ENCODE measurements at regions not wholly inside any gene's neighbourhood (a gene's known extent, or its start where the extent isn't known, plus 50 kb on each side); places are given as distances from the start of the nearest gene placed in this dataset.
A peak's percentile ranks its signal among the peaks of the same experiment; 100 is the strongest.
"Not testable (repeated sequence)": the region's sequence is repeated elsewhere in the genome, so short reads cannot be mapped to it uniquely, and the experiment has no call there.

DNA sequence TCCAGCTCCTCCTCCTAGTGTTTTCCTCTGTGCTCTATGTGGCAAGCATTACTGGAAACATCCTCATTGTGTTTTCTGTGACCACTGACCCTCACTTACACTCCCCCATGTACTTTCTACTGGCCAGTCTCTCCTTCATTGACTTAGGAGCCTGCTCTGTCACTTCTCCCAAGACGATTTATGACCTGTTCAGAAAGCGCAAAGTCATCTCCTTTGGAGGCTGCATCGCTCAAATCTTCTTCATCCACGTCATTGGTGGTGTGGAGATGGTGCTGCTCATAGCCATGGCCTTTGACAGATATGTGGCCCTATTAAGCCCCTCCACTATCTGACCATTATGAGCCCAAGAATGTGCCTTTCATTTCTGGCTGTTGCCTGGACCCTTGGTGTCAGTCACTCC is 64.0 kb downstream of the OR4F15 start:
- DNase-seq (ENCODE audit: low spot score); in situ Hi-C loops (cut with MboI; ENCODE audit: low sequenced_read_pairs, unreplicated experiment): not testable (repeated sequence)

DNA sequence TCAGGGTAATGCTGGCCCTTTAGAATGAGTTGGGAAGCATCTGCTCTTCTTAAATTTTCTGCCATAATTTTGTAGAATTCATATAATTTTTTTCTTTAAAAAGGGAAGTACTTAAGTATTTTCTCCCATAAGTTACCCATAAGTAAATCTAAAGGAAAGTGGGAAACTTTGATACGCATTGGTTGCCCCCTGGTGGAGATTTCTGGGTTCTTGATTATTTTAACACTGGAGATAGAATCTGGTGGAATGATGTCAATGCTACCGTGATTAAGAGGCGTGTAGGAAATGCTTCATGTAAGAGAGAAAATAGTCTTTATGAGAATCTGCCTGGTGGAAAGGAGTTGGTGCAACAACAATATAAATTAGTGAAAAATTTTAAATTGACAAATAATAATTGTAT is 65.6 kb downstream of the OR4F15 start:
- DNase-seq (ENCODE audit: low spot score); in situ Hi-C loops (cut with MboI; ENCODE audit: low sequenced_read_pairs, unreplicated experiment): not testable (repeated sequence)

DNA sequence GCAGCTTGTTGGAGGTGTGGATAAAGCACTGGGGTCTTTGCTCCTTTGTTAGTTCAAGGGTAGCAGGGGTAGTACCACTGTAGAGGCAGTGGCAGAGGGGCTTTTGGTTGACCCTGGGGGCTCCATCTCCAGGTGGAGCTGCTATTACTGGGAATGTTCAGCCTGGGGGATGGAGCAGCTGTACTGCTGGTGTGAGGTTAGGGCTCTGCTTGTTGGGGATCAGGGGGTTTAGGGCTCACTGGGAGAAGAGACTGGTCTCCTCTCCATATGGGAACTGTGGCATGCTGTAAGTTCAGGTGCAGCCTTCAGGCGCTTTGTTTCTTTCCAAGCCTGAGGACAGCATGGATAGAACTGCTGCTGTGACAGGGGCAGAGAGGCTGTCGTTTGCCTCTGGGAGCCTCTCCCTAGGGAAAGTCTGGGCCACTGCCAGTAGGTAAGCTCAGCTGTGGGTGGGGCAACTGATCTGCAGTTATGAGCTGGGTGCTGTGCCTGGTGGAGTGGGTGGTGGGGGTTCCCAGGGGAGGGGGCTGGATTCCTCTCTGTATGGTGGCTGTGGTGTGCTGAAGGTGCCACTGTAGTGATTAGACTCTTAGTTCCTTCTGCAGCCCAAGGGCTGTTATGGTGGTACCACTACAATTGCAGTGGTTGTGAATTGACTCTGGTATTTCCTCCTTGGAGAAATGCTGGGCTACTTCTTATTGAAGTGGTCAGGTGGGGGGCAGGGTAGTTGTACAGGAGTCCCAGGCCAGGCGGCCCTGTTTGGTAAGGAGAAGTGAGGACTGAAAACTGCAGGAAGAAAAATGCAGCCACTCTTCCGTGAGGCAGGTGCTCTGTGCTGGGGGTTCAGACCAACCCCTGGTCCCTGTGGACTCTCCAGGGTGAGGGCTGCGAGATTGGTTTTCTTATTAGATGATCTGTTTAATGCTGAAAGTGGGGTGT is 100.6 kb downstream of the OR4F15 start:
- in situ Hi-C loops (cut with MboI; ENCODE audit: low sequenced_read_pairs, unreplicated experiment); DNase-seq (ENCODE audit: low spot score): not testable (repeated sequence)

DNA sequence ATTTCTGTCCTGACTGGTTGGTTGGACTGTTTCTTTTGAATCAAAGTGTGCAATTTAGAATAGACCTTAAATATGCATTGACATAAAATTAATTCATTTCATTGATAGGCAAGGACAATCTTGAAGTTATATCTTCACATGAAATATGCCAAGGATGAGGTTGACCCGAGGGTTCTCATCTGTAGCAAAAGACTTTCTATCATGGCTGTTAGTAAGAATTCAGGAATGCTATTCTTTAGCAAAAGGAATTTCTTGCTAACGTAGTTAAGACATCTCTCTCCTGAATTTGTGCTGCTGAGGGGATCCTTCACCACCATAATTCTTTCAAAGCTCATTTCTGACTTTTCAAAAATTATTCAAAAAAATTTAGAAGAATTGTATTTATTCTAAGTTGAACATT is 112.6 kb downstream of the OR4F15 start:
- DNase-seq (ENCODE audit: low spot score); in situ Hi-C loops (cut with MboI; ENCODE audit: low sequenced_read_pairs, unreplicated experiment): not testable (repeated sequence)

DNA sequence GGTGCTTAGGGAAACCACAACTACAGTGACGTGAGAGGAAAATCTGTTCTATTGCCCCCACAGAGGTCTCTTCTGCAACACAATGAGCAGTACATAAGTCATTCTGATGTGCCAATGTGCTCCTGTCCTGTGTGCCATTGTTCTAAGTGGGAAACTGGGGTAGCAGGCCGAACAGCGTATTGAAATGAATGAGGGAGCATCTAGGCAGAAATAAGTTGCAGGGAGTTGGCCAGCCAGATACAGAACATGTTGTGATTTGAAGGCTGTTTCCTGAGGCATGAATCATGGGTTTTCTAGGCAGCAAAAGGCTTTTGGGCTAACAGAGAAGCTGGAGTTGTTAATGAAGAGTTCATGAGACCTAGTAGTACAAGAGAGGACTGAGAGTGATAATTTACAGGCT is 122.5 kb downstream of the OR4F15 start:
- in situ Hi-C loops (cut with MboI; ENCODE audit: low sequenced_read_pairs, unreplicated experiment) = not testable (repeated sequence)

DNA sequence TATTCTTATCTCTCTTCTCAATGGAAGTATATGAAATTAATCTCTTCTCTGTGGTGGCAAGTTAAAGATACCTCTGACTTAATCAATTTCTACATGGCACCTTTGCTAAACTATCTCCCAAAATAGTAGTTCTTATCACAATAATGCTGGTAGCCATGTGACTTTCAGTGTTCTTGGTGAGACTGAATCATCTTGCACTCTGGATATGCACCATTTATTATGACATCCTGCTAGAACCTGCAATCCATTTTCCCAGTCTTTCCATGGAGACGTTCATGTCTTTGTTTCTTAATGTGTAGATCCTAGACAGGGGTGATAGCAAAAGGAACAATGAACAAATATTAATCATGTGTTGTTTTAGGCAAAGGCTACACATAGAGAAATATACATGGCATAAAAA is 125.4 kb downstream of the OR4F15 start:
- DNase-seq (ENCODE audit: low spot score); in situ Hi-C loops (cut with MboI; ENCODE audit: low sequenced_read_pairs, unreplicated experiment): not testable (repeated sequence)

More for the DNA sequence above, 122.5 kb downstream of the OR4F15 start:
- DNase-seq (ENCODE audit: low spot score) = not testable (repeated sequence)

DNA sequence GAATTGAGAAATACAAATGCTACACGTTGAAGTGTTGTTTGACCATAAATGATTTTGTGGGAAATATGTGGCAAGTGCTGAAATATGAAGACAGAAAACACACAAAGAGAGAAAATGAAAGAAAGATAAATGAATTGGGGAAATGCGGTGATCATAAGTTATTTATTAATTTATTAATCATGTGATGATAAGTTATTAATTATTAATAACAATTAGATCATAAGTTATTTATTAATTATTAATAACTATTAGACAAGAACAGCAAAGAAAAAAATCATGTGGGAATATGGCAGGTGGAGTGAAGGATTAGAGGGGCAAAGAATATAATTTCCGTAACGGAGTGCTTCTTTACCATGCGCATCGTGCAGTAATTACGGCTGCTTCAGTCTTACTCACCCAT is 126.6 kb downstream of the OR4F15 start:
- in situ Hi-C loops (cut with MboI; ENCODE audit: low sequenced_read_pairs, unreplicated experiment); DNase-seq (ENCODE audit: low spot score): not testable (repeated sequence)

DNA sequence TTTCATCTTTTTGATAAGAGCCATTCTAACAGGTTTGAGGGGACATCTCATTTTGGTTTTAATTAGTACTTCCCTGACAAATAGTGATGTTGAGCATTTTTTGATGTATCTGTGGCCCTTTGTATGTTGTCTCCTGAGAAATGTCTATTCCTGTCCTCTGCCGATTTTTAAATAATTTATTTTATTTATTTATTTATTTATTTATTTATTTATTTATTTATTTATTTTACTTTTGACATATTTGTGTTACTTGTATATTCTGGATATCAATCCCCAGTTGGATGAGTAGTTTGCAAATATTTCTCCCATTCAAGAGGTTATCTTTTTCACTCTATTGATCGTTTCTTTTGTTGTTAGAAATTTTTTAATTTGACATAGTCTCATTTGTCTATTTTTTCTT is 133.9 kb downstream of the OR4F15 start:
- in situ Hi-C loops (cut with MboI; ENCODE audit: low sequenced_read_pairs, unreplicated experiment) = not testable (repeated sequence)

DNA sequence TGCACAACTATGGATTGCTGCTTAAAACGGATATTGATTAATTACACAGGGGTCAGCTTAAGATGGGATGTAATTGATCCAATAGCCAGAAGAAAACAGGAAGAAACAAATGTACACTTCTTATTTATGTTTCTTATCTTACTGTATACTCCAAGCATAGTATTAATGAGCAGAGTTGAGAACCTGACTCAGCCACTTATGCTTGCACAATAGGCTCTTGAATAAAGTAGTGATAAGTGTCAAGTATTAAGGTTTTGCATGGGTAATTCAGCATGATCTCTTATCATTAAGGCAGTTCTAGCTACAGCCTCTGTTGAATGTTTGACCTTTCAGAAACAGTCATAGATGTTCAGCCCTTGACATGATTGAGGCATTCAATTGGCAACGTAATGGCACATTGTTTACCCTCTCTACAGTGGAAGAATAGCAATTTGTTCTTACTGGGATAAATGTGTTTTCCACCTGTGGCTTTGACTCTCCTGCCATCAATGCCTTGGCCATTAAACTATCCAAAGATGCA is 136.5 kb downstream of the OR4F15 start:
- in situ Hi-C loops (cut with MboI; ENCODE audit: low sequenced_read_pairs, unreplicated experiment); DNase-seq (ENCODE audit: low spot score): not testable (repeated sequence)

More for the DNA sequence above, 133.9 kb downstream of the OR4F15 start:
- not testable (repeated sequence) for DNase-seq (ENCODE audit: low spot score)

DNA sequence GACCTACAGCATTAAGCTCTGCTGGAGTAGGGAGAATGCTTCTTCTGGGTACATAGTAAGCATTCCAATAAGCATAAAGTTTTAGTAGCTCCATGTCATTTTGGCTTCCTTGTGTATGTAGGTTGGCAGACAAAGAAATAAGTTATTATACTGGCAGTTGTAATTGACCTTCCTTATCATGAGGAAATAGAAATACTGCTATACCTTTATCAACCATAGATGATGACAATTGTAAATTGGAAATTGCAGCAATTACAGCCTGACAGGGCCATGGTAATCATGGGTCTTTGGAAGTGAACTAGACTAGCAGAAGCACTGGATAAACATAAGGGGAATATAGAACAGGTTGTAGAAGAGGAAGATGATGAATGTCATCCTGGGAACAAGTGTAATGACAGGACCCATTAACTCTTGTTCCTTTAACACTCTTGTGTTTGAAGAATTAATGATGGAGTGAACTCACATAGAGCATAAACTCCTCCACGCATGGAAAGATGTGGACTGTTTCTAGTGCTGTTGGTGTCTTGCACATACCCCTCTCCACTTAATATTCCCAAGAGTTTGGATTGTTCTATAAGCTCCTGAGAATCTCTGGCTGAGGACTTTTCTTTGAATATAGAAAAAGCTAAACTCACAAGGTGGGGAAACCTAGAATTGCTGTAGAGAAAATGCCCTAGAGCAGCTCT is 137.5 kb downstream of the OR4F15 start:
- DNase-seq (ENCODE audit: low spot score); in situ Hi-C loops (cut with MboI; ENCODE audit: low sequenced_read_pairs, unreplicated experiment): not testable (repeated sequence)

DNA sequence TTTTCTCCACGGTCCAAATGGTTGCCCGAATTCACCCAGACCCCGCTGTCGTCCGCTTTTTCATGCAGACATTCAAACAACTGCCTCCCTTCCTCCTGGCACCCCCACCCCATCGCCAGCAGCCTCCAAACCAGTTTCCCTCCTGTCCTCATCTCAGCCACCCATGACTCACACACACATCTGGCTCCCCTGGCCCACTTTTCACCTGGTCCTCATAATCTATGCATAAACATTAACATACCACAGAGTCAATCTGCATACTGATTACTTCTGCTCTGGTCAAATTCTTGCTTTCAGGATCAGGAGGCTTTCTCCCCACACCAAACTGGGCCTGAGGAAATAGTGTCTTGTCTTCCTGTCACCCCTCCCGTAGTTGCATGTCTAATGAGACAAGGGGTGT is 142.0 kb downstream of the OR4F15 start:
- DNase-seq (ENCODE audit: low spot score); in situ Hi-C loops (cut with MboI; ENCODE audit: low sequenced_read_pairs, unreplicated experiment): not testable (repeated sequence)

DNA sequence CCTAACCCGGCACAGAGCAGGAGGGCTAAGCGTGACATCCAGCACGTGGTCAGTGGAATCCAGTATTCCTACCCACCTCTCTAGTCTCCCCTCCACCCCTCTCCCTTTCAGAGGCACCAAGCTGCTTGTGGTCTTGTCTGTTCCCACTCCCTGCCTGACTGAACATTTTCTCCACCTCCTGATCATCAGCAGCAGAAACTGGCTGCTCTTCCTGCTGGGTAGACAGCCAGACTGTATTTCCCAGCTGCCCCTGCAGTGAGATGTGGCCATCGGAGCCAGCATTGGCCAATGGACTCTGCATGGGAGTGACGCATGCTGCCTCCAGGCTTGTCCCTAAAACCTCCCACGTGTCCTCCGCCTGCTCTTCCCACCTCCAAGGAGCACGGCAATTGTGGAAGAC is 143.8 kb downstream of the OR4F15 start:
- in situ Hi-C loops (cut with MboI; ENCODE audit: low sequenced_read_pairs, unreplicated experiment); DNase-seq (ENCODE audit: low spot score): not testable (repeated sequence)

DNA sequence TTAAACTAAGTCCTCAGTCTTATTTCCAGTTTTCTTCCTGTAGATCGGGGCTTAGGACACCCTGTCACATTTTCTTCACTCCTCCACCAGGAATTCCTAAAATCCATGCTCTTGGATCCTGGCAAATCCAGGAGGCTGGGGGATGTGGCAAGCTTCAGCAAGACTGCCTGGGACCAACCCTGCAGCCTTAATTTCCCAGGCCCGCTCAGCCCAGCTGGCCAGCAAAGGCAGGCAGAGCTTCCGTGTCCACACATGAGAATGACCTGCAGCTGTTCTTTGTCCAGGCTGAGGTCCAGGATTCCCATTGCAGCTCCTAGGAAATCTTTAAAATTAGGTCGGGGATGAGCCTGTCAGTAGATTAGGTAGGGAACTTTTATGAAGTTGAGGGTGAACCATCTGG is 146.7 kb downstream of the OR4F15 start:
- in situ Hi-C loops (cut with MboI; ENCODE audit: low sequenced_read_pairs, unreplicated experiment) = not testable (repeated sequence)

DNA sequence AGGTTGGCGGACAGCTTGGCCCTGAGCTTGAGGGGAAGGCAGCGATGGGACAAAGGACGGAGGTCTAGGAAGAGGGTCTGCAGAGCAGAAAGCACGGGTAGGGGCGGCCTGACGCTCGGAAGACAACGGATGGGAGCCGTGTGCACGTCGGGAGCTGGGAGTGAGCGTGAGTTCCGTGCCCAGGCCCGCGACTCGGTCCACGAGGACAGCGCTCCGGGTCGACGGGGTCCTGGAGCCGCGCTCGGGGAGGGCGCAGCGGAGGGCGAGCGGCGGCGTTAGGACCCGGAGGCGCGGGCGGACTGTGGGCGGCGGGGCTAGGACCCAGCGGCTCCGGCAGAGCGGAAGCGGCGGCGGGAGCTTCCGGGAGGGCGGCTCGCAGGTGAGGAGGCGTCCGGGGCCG is 149.3 kb downstream of the OR4F15 start:
- in situ Hi-C loops (cut with MboI; ENCODE audit: low sequenced_read_pairs, unreplicated experiment); DNase-seq (ENCODE audit: low spot score): not testable (repeated sequence)

More for the DNA sequence above, 146.7 kb downstream of the OR4F15 start:
- not testable (repeated sequence) for DNase-seq (ENCODE audit: low spot score)

DNA sequence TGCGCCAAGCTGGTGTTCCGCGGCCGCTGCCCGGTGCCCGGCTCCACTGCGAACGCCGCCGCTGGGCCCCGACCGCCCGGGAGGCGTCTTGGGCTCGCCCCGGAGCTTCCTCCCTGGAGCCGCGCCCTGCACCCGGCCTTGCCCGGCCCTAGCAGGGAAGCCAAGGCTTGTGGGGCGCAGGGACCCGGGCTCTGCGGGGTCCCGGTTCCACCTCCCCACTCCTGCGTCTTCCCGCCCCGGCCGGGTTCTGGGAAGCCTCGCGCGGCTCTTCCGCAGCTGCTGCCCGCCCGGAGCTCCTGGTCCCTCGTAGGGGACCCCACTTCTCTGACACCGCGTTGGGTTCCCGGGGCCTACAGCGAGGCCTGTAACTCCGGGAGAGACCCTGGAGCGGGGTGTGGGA is 149.8 kb downstream of the OR4F15 start:
- in situ Hi-C loops (cut with MboI; ENCODE audit: low sequenced_read_pairs, unreplicated experiment); DNase-seq (ENCODE audit: low spot score): not testable (repeated sequence)

DNA sequence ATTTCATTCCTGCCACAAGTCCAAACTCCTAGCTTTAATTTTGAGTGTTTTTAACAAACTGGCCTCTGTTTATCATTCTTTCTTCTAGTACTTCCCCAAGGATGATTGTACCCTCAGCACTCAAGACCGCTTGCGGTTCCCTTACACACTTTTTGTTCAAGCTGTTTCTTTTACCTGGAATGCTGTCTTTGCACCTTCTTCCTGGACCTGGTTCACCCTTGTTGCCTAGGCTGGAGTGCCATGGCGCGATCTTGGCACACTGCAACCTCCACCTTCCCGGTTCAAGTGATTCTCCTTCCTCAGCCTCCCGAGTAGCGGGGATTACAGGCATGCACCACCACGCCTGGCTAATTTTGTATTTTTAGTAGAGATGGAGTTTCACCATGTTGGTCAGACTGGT is 151.7 kb downstream of the OR4F15 start:
- DNase-seq (ENCODE audit: low spot score); in situ Hi-C loops (cut with MboI; ENCODE audit: low sequenced_read_pairs, unreplicated experiment): not testable (repeated sequence)

DNA sequence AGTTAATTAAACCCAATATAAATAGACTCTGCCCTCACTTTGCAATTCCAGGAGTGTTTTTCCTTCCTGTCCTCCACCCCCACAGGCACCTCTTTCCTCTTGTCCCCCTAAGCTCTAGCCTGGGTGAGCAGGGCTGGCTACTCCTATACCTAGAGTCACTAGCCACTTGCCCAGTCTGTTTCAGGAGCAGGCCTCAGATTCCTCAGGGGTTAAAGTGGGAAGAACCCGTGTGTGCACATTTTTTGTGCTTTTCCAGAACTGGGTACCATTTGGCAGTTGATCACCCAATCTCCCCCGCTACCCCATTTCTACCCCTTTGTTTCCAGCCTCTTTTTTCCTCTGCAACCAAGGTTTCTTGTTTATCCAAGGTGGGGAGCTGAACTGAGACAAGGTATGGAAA is 153.4 kb downstream of the OR4F15 start:
- DNase-seq (ENCODE audit: low spot score); in situ Hi-C loops (cut with MboI; ENCODE audit: low sequenced_read_pairs, unreplicated experiment): not testable (repeated sequence)

DNA sequence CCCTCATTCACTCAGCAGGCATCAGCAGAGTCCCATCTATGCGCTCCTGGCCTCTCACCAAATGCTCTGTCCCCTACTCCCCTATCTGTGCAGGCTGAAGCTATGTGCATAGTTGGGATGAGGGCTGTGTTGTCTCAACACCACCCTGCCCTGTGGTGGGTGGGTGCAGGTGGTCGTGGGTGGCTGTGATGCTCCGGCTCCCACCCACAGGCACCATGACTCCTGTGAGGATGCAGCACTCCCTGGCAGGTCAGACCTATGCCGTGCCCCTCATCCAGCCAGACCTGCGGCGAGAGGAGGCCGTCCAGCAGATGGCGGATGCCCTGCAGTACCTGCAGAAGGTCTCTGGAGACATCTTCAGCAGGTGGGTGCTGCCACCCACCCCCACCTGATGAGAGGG is 153.9 kb downstream of the OR4F15 start:
- in situ Hi-C loops (cut with MboI; ENCODE audit: low sequenced_read_pairs, unreplicated experiment) = not testable (repeated sequence)
- peak; percentile 10 for DNase-seq (ENCODE audit: low spot score)

DNA sequence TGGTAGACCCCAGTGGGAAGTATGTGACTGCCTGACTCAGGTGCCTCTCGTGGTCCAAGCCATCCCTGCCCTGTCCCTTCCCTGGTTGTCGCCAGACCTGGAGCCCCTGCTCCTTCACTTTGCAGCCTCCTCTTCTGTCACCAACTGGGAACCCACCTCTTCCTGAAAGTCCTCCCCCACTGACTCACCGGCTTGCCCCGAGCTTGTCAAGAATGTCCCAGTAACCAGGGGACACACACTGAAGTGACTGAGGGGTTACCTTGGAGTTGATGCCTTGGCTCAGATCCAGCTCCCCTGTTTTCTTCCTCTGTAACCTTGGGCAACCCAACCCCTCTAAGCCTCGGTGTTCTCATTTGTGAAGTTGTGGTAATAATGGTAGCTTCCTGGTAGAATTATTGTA is 155.4 kb downstream of the OR4F15 start:
- DNase-seq (ENCODE audit: low spot score); in situ Hi-C loops (cut with MboI; ENCODE audit: low sequenced_read_pairs, unreplicated experiment): not testable (repeated sequence)

Data from GM13976 (cell line).